Spleen (tissue), 11 donors: ENCODE measurements at regions not wholly inside any gene's neighbourhood (a gene's known extent, or its start where the extent isn't known, plus 50 kb on each side); places are given as distances from the start of the nearest gene placed in this dataset.
A peak's percentile ranks its signal among the peaks of the same experiment; 100 is the strongest.

Experiments used
- DNase-seq: peaks from one replicate; pipeline ENCODE4 v3.0.0-alpha.2; 2020
- H3K27ac ChIP-seq, 8 donors: fragments of 200-600 bp; sonication (generic) in 7 of 8; 1 replicate in 4 of 8; 2 replicates in 4 of 8; pipeline versions ENCODE4 v1.5.0 to v1.8.0; 2016 to 2021; ENCODE audit warnings: inconsistent platforms in 4 of 8, mild to moderate bottlenecking in 4 of 8, moderate library complexity in 1 of 8
- H3K27me3 ChIP-seq, 7 donors: fragments of 200-600 bp; sonication (generic) in 6 of 7; replicated peaks in 1 of 7; 1 replicate in 4 of 7; 2 replicates in 3 of 7; pipeline versions ENCODE4 v1.5.0 to v1.8.0; 2016 to 2021; ENCODE audit warnings: inconsistent platforms in 3 of 7, mild to moderate bottlenecking in 1 of 7
- H3K36me3 ChIP-seq, 6 donors: fragments of 200-600 bp; sonication (generic) in 5 of 6; 1 replicate in 4 of 6; 2 replicates in 2 of 6; pipeline versions ENCODE4 v1.5.0 to v1.8.0; 2016 to 2021; ENCODE audit warnings: inconsistent platforms in 2 of 6
- H3K4me1 ChIP-seq, 6 donors: fragments of 200-600 bp; sonication (generic) in 5 of 6; 1 replicate in 3 of 6; 2 replicates in 3 of 6; pipeline versions ENCODE4 v1.5.0 to v1.8.0; 2016 to 2021; ENCODE audit warnings: inconsistent platforms in 3 of 6
- H3K4me3 ChIP-seq, 8 donors: fragments of 200-600 bp; sonication (generic) in 7 of 8; 1 replicate in 4 of 8; 2 replicates in 4 of 8; pipeline versions ENCODE4 v1.5.0 to v1.8.0; 2016 to 2021; ENCODE audit warnings: inconsistent platforms in 4 of 8, mild to moderate bottlenecking in 4 of 8, moderate library complexity in 2 of 8
- H3K9me3 ChIP-seq, 8 donors: fragments of 200-600 bp; sonication (generic) in 7 of 8; 1 replicate in 4 of 8; 2 replicates in 4 of 8; pipeline versions ENCODE4 v1.5.0 to v1.8.0; 2016 to 2021; ENCODE audit warnings: inconsistent platforms in 4 of 8
- CTCF ChIP-seq, 11 experiments: fragments of 200-600 bp in 7 of 11; fragments of 450-650 bp in 4 of 11; sonication (generic) in 4 of 11; IDR thresholded peaks in 8 of 11; conservative IDR thresholded peaks in 3 of 11; 1 replicate in 7 of 11; 2 replicates in 4 of 11; pipeline versions ENCODE4 v1.4.0 to v1.8.0; 2016 to 2021; ENCODE audit warnings: antibody characterized with exemption in 11 of 11, inconsistent platforms in 4 of 11, mild to moderate bottlenecking in 1 of 11
- POLR2A ChIP-seq, 3 donors: fragments of 450-650 bp; IDR thresholded peaks; one replicate each; pipeline ENCODE4 v1.5.1; 2017; ENCODE audit warnings: antibody characterized with exemption in 3 of 3, mild to moderate bottlenecking in 1 of 3
- POLR2AphosphoS5 ChIP-seq, 3 donors: sonication (generic); formaldehyde crosslinking; IDR thresholded peaks; one replicate each; pipeline ENCODE4 v1.5.1; 2017; ENCODE audit warnings: antibody characterized with exemption in 3 of 3
- WGBS, 5 donors: extraction: QIAGEN DNeasy Blood & Tissue Kit in 3 of 5; methylation state at CpG; one replicate each; pipeline versions ENCODE4 v1.1.5 to v1.1.7; 2013 to 2018; 5-methylcytosine and 5-hydroxymethylcytosine counted together
- intact Hi-C: fragments of 100-400 bp; cut with DNase I; formaldehyde crosslinking; loops from one replicate; pipeline ENCODE4 v1.15.0; 2023; ENCODE audit warnings: low total_unique reads
- donor health status: healthy with polysubstance abuse.
- donor health status: DM: no; HTN: no; CAD: no; lungs with moderate emphysema.
- donor health status: DM: no; HTN: no; CAD: no.
- donor health status: Bipolar disorder and iron deficiency.
- donor health status: healthy.
- donor health status: DM: no; HTN: no; CAD: no.
- donor health status: DM: yes; HTN: yes; CAD: no.

GRCh38 chr2:147679955-147680531 is 164.8 kb upstream of the ACVR2A start:
- no peak for DNase-seq
- H3K36me3 ChIP-seq: no peaks in the 10 kb centered on the region
- 84 to 90% (median 85%) methylated on average over 6 of the region's 6 CpGs for WGBS, 5 donors
- no peak overlapping the region for H3K27ac ChIP-seq
- TF ChIP-seq CTCF (IDR thresholded peaks at IDR 0.05 in 8 of 11, conservative IDR thresholded peaks at IDR 0.05 in 3 of 11) (no peak), POLR2A (IDR thresholded peaks at IDR 0.05) (no peak), POLR2AphosphoS5 (IDR thresholded peaks at IDR 0.05) (no peak)
- intact Hi-C loops: no loop called here
- no peaks in the 10 kb centered on the region for H3K4me1 ChIP-seq
- H3K9me3 ChIP-seq: no peaks in the 10 kb centered on the region
- H3K27me3 ChIP-seq: no peaks in the 10 kb centered on the region
- no peak overlapping the region for H3K4me3 ChIP-seq

- Histone ChIP-seq H3K9me3 (no peaks in the 10 kb centered on the region), H3K27ac (no peak overlapping the region), H3K27me3 (no peaks in the 10 kb centered on the region), H3K4me1 (no peaks in the 10 kb centered on the region), H3K4me3 (no peak overlapping the region), H3K36me3 (no peaks in the 10 kb centered on the region)
- intact Hi-C loops: no loop called here
- no peak for TF ChIP-seq POLR2A (IDR thresholded peaks at IDR 0.05)
- no peak for TF ChIP-seq POLR2AphosphoS5 (IDR thresholded peaks at IDR 0.05)
- TF ChIP-seq CTCF (IDR thresholded peaks at IDR 0.05 in 8 of 11, conservative IDR thresholded peaks at IDR 0.05 in 3 of 11): no peak
- WGBS, 5 donors: 79 to 88% (median 85%) methylated on average over 3 of the region's 3 CpGs
- no peak for DNase-seq
Observed at GRCh38 chr2:147679191-147679954, 165.5 kb upstream of the ACVR2A start.

- Histone ChIP-seq H3K27me3 (no peaks in the 10 kb centered on the region), H3K27ac (no peak overlapping the region), H3K4me3 (no peak overlapping the region), H3K4me1 (no peaks in the 10 kb centered on the region), H3K9me3 (no peaks in the 10 kb centered on the region), H3K36me3 (no peaks in the 10 kb centered on the region)
- WGBS, 5 donors: 72 to 93% (median 76%) methylated on average over 2 of the region's 2 CpGs
- no peak for TF ChIP-seq POLR2AphosphoS5 (IDR thresholded peaks at IDR 0.05)
- no peak for TF ChIP-seq CTCF (IDR thresholded peaks at IDR 0.05 in 8 of 11, conservative IDR thresholded peaks at IDR 0.05 in 3 of 11)
- intact Hi-C loops: no loop called here
- DNase-seq: no peak
Observed at GRCh38 chr2:147665105-147665504, 179.7 kb upstream of the ACVR2A start.

GRCh38 chr2:147663962-147664361 is 180.9 kb upstream of the ACVR2A start:
- DNase-seq: no peak
- TF ChIP-seq POLR2AphosphoS5 (IDR thresholded peaks at IDR 0.05) (no peak), POLR2A (IDR thresholded peaks at IDR 0.05) (no peak), CTCF (IDR thresholded peaks at IDR 0.05 in 8 of 11, conservative IDR thresholded peaks at IDR 0.05 in 3 of 11) (no peak)
- Histone ChIP-seq H3K27ac (peak overlapping the region in 7 of 8 donors; percentile 7 to 70 (median 31)), H3K36me3 (no peaks in the 10 kb centered on the region), H3K4me3 (peak overlapping the region in 1 of 8 donors; percentile 17), H3K9me3 (no peaks in the 10 kb centered on the region), H3K27me3 (no peaks in the 10 kb centered on the region), H3K4me1 (no peaks in the 10 kb centered on the region)
- intact Hi-C loops: no loop called here
- WGBS, 5 donors: 62 to 68% (median 68%) methylated on average over 2 of the region's 2 CpGs
